GM10266 (cell line): ENCODE measurements at regions not wholly inside any gene's neighbourhood (a gene's known extent, or its start where the extent isn't known, plus 50 kb on each side); places are given as distances from the start of the nearest gene placed in this dataset.

ENCODE experiments used
- DNase-seq: peaks from one replicate; pipeline ENCODE4 v3.0.0; 2012; ENCODE audit errors: extremely low spot score
- TF ChIP-seq, protein P1 (sequence below): IDR thresholded peaks from 2 replicates; pipeline ENCODE4 v1.5.1; 2012; ENCODE audit warnings: mild to moderate bottlenecking, low read depth; ENCODE audit not compliant: control insufficient read depth, insufficient read depth; ENCODE audit errors: missing control alignments

DNA sequence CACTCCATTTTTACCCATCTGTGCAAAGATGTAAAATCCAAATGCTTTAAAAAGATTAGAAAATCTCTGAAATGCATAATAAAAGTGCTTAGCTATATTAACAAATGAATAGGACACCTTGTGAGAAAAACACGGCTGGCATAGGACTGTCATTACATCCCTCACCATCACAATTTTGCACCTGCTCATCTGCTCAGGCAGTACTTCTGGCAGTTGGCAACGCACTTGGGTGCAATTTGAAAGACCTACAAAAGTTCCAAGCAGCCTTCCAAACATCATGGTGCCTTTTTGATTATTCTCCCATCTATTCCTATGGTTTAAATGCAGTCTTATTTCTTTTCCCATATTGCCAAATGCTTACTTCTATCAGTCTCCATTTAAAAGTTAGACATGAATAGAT lies 501.8 kb downstream of the ENC1 start:
- no peak for DNase-seq
- TF ChIP-seq, protein P1, sequence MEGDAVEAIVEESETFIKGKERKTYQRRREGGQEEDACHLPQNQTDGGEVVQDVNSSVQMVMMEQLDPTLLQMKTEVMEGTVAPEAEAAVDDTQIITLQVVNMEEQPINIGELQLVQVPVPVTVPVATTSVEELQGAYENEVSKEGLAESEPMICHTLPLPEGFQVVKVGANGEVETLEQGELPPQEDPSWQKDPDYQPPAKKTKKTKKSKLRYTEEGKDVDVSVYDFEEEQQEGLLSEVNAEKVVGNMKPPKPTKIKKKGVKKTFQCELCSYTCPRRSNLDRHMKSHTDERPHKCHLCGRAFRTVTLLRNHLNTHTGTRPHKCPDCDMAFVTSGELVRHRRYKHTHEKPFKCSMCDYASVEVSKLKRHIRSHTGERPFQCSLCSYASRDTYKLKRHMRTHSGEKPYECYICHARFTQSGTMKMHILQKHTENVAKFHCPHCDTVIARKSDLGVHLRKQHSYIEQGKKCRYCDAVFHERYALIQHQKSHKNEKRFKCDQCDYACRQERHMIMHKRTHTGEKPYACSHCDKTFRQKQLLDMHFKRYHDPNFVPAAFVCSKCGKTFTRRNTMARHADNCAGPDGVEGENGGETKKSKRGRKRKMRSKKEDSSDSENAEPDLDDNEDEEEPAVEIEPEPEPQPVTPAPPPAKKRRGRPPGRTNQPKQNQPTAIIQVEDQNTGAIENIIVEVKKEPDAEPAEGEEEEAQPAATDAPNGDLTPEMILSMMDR, result no peak

DNA sequence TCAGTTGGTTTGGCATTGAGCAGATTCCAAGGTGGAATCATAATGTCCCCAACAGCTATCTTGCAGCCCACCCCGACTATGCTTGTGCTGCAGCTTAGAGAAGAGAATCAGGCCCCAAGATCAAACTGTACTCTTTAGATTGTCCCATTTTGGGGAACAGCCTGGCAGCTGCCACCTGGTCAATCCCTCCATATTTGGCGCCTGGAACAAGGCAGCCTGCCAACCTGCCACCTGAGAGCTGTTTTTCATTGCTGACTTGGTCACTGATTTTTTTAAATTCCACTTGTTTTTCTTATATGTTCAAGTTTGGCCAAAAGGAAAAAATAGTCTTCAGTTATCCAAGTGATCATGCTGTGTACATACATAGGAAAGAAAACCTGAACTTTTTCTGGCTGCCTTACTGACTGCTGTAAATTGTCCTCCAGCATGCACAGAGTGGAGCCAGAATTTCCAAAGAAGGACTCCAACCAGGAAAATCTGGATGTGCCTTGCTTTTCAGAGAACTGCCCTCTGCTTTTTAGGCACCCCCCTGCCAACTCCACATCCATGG lies 504.2 kb downstream of the ENC1 start:
- TF ChIP-seq, protein P1, result no peak

DNA sequence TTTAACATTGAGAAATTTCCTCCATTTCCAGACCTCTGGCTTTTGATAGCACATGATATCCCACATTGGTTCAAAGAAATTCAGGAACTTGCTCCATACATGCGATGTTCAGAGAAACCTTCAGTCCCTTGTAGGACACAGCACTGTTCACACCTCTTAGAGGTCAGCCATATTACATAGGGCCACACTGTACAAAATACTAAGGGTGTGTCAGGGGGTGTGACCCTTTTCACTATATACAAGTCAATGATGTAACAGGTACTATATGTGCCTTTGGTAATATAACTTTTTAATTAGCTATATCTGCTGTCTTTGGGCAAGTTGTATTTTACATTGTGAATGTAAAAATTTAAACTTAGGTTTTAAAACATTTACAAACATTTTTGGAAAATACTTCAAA lies 505.5 kb downstream of the ENC1 start:
- TF ChIP-seq, protein P1, result no peak
- DNase-seq, result no peak

More for the DNA sequence above, 504.2 kb downstream of the ENC1 start:
- DNase-seq, result no peak

DNA sequence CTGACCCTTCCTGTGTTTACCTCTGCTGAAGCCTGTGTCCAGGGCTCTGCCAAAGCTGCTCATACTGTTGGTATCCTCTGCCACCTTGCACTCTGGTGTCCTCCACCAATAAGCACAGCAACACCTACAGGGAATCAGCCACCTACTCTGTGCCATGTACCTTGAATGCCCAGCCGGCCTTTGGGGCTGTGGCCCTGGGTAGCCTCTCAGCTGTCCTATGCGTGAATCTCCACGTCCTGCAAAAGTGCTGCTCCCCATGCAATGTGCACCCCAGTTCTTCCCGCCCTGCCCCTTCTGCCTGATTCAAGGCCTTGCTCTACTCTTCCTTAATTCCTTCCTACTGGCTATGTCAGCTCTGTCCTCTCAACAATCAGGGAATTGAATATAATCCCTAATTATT lies 506.5 kb downstream of the ARHGEF28 start:
- TF ChIP-seq, protein P1, result no peak

DNA sequence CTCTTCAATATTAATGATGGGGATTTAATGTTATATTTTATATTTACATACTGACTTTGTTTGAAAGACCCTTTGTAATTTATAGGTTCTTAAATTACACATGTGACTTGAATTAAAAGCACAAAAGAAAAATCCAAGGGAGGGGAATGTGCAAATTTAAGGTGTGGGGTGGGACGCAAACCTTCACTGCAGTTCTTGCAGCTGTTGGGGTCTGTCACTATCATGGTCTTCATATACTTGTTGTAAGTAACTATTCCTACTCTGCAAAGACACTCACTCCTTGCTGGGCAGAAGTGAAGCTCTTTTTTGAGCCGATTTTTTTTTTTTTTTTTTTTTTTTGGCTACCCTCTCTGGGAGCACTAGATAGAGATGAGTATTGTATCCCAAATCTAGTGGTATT lies 505.3 kb downstream of the ARHGEF28 start:
- no peak for DNase-seq
- TF ChIP-seq, protein P1, result no peak

More for the DNA sequence above, 506.5 kb downstream of the ARHGEF28 start:
- DNase-seq, result no peak

DNA sequence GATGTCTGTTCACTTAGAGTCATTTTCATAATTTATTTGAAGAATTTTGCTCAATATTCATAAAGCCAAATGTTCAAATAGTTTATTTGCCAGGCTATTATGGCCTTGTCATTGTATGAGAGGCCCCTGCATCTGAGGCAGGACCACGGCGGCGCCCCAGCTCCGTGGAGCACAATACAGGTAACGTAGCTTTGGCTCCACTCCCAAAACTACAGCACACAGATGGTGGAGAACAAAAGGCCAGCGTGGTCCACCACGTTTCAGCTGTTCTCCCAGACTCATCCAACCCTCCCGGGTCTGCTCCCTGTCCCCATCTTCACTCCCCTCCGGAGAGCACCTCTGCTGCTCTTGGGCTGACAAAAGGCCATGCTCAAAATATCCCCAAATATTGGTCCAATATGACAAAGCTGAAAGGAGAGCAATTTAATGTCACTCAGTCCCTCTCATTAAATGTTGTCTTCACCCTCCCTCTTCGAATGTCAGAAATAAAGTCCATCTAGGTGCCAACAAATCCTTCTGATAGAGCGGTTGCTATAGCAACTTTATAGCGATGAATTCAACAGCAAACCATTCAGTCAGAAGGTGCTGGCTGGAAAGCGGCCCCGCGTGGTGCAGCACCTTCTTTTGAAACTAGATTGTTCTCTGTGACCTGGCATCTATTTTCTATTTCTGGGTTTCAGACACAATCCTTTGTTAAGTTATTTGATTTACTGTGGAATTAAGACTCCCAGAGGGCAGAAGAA lies 504.3 kb downstream of the ARHGEF28 start:
- DNase-seq, result no peak
- TF ChIP-seq, protein P1, result no peak
